SK-N-SH (cell line): ENCODE measurements at regions not wholly inside any gene's neighbourhood (a gene's known extent, or its start where the extent isn't known, plus 50 kb on each side); places are given as distances from the start of the nearest gene placed in this dataset.

Experiments
- CTCF ChIA-PET: fragments of 300-600, 350-600 bp; formaldehyde crosslinking; extraction: SDS; loops from one replicate; lab custom pipeline; 2021; lab: Yijun Ruan, JAX
- POLR2A ChIA-PET: fragments of 350-600 bp; sonication (Branson Sonifier 250); formaldehyde crosslinking; extraction: SDS; loops from one replicate; lab custom pipeline; 2020; ENCODE audit warnings: antibody characterized with exemption, inconsistent platforms; lab: Yijun Ruan, JAX
- DNase-seq: peaks from one replicate; pipeline ENCODE4 v3.0.0; 2012
- H2AFZ ChIP-seq: fragments of 200-600 bp; sonication (generic); 2 replicates; pipeline ENCODE4 v1.8.1; 2016; ENCODE audit warnings: antibody characterized with exemption, mild to moderate bottlenecking, low read depth
- H3F3A ChIP-seq: fragments of 200-600 bp; sonication (generic); replicated peaks from 2 replicates; pipeline ENCODE3; 2016; ENCODE audit warnings: antibody characterized with exemption, mild to moderate bottlenecking; ENCODE audit not compliant: insufficient read depth
- H3K27ac ChIP-seq, 2 experiments: fragments of 200-500 bp in 1 of 2; fragments of 200-600 bp in 1 of 2; sonication (Bioruptor generic) in 1 of 2; sonication (generic), shearing (Covaris generic) in 1 of 2; 2 replicates each; pipeline versions ENCODE4 v1.5.1 to v1.6.1; 2014 to 2016; ENCODE audit warnings: low read depth in 2 of 2, inconsistent platforms in 1 of 2, low read length in 1 of 2, mild to moderate bottlenecking in 1 of 2, mixed read lengths in 1 of 2
- H3K27me3 ChIP-seq: fragments of 200-600 bp; sonication (generic), shearing (Covaris generic); 2 replicates; pipeline ENCODE4 v1.6.1; 2016; ENCODE audit warnings: mixed run types; ENCODE audit not compliant: insufficient read depth
- H3K36me3 ChIP-seq, 2 experiments: fragments of 200-500 bp in 1 of 2; fragments of 200-600 bp in 1 of 2; sonication (Bioruptor generic) in 1 of 2; sonication (generic) in 1 of 2; replicated peaks in 1 of 2; 2 replicates each; pipeline versions ENCODE3 to v1.5.1; 2014 to 2016; ENCODE audit warnings: low read length in 1 of 2, mild to moderate bottlenecking in 1 of 2; ENCODE audit not compliant: insufficient read depth in 2 of 2, control insufficient read depth in 1 of 2
- H3K4me1 ChIP-seq, 2 experiments: fragments of 200-500 bp in 1 of 2; fragments of 200-600 bp in 1 of 2; sonication (Bioruptor generic) in 1 of 2; sonication (generic), shearing (Covaris generic) in 1 of 2; 2 replicates each; pipeline versions ENCODE4 v1.5.1 to v1.6.1; 2014 to 2016; ENCODE audit warnings: low read depth in 1 of 2, low read length in 1 of 2, mixed run types in 1 of 2; ENCODE audit not compliant: insufficient read depth in 2 of 2, control insufficient read depth in 1 of 2
- H3K4me2 ChIP-seq: fragments of 200-600 bp; sonication (generic), shearing (Covaris generic); 2 replicates; pipeline ENCODE4 v1.6.1; 2017; ENCODE audit warnings: mixed run types
- H3K4me3 ChIP-seq, 2 experiments: fragments of 200-500 bp in 1 of 2; fragments of 200-600 bp in 1 of 2; sonication (Bioruptor generic) in 1 of 2; sonication (generic), shearing (Covaris generic) in 1 of 2; 2 replicates each; pipeline versions ENCODE4 v1.5.1 to v1.8.1; 2014 to 2016; ENCODE audit warnings: low read depth in 2 of 2, inconsistent platforms in 1 of 2, low read length in 1 of 2, mild to moderate bottlenecking in 1 of 2, mixed read lengths in 1 of 2, moderate library complexity in 1 of 2
- H3K79me2 ChIP-seq: fragments of 200-600 bp; sonication (generic); 2 replicates; pipeline ENCODE4 v1.8.1; 2017; ENCODE audit warnings: mild to moderate bottlenecking; ENCODE audit not compliant: insufficient read depth
- H3K9ac ChIP-seq: fragments of 200-600 bp; sonication (generic); 2 replicates; pipeline ENCODE4 v1.6.1; 2017; ENCODE audit warnings: mixed run types
- H3K9me2 ChIP-seq: fragments of 200-600 bp; sonication (generic); 2 replicates; pipeline ENCODE4 v1.6.1; 2017; ENCODE audit warnings: mixed run types
- H3K9me3 ChIP-seq: fragments of 200-600 bp; sonication (generic); 2 replicates; pipeline ENCODE4 v1.6.1; 2017; ENCODE audit warnings: mixed run types, mild to moderate bottlenecking, moderate library complexity
- H4K20me1 ChIP-seq: fragments of 200-600 bp; sonication (generic); 2 replicates; pipeline ENCODE4 v1.6.1; 2017; ENCODE audit warnings: mild to moderate bottlenecking, mixed run types; ENCODE audit not compliant: insufficient read depth
- CHD2 ChIP-seq: fragments of 150-350 bp; IDR thresholded peaks from 2 replicates; pipeline ENCODE4 v1.6.1; 2018; ENCODE audit warnings: low read length; ENCODE audit not compliant: partially characterized antibody
- ELF1 ChIP-seq: IDR thresholded peaks from 2 replicates; pipeline ENCODE4 v1.4.0; 2012
- EP300 ChIP-seq, 2 experiments: IDR thresholded peaks; 2 replicates each; pipeline versions ENCODE4 v1.4.0 to v1.6.1; 2012; ENCODE audit warnings: borderline replicate concordance in 1 of 2, low read depth in 1 of 2, low read length in 1 of 2
- EZH2phosphoT487 ChIP-seq: fragments of 200-600 bp; sonication (generic); IDR thresholded peaks from 2 replicates; pipeline ENCODE4 v1.6.1; 2017; ENCODE audit warnings: low read depth, mixed run types, mild to moderate bottlenecking, antibody characterized with exemption, moderate library complexity, borderline replicate concordance
- FOSL2 ChIP-seq: IDR thresholded peaks from 2 replicates; pipeline ENCODE4 v1.4.0; 2012; ENCODE audit warnings: low read depth, mild to moderate bottlenecking, moderate library complexity, borderline replicate concordance
- FOXJ3 ChIP-seq: sonication (generic); formaldehyde crosslinking; IDR thresholded peaks from 2 replicates; pipeline ENCODE4 v1.5.1; 2020; ENCODE audit warnings: mild to moderate bottlenecking, missing genetic modification reagents
- FOXM1 ChIP-seq: IDR thresholded peaks from 2 replicates; pipeline ENCODE4 v1.4.0; 2012; ENCODE audit warnings: low read depth, mild to moderate bottlenecking
- GABPA ChIP-seq: IDR thresholded peaks from 2 replicates; pipeline ENCODE4 v1.4.0; 2012; ENCODE audit warnings: low read depth, mild to moderate bottlenecking
- GATA2 ChIP-seq: sonication (generic); formaldehyde crosslinking; IDR thresholded peaks from 2 replicates; pipeline ENCODE4 v1.5.0; 2020; ENCODE audit warnings: mild to moderate bottlenecking, missing genetic modification reagents
- IRF3 ChIP-seq: fragments of 150-350 bp; IDR thresholded peaks from 2 replicates; pipeline ENCODE4 v1.6.1; 2016; ENCODE audit warnings: mild to moderate bottlenecking, low read depth, low read length
- JUND ChIP-seq: IDR thresholded peaks from 2 replicates; pipeline ENCODE4 v1.4.0; 2012
- MAX ChIP-seq: IDR thresholded peaks from 2 replicates; pipeline ENCODE4 v1.4.0; 2012; ENCODE audit warnings: low read depth
- MEF2A ChIP-seq: IDR thresholded peaks from 2 replicates; pipeline ENCODE4 v1.4.0; 2012; ENCODE audit warnings: low read depth, borderline replicate concordance
- MXI1 ChIP-seq: IDR thresholded peaks from 2 replicates; pipeline ENCODE4 v1.6.1; 2012; ENCODE audit warnings: mild to moderate bottlenecking, low read depth, low read length, improper control_type of control experiment
- NFIC ChIP-seq: IDR thresholded peaks from 2 replicates; pipeline ENCODE4 v1.4.0; 2012; ENCODE audit warnings: borderline replicate concordance
- NRF1 ChIP-seq: IDR thresholded peaks from 2 replicates; pipeline ENCODE4 v1.6.1; 2012; ENCODE audit warnings: low read depth, mild to moderate bottlenecking, low read length
- PBX3 ChIP-seq: IDR thresholded peaks from 2 replicates; pipeline ENCODE4; 2012
- POLR2AphosphoS5 ChIP-seq: IDR thresholded peaks from 2 replicates; pipeline ENCODE4 v1.6.1; 2012; ENCODE audit warnings: low read depth, low read length
- RCOR1 ChIP-seq: fragments of 150-350 bp; IDR thresholded peaks from 2 replicates; pipeline ENCODE4 v1.6.1; 2017; ENCODE audit warnings: antibody characterized with exemption, low read length
- RFX5 ChIP-seq: IDR thresholded peaks from 2 replicates; pipeline ENCODE4 v1.6.1; 2012; ENCODE audit warnings: mild to moderate bottlenecking, improper control_type of control experiment, low read length
- SIN3A ChIP-seq: IDR thresholded peaks from 2 replicates; pipeline ENCODE4 v1.6.1; 2012; ENCODE audit warnings: low read depth, mild to moderate bottlenecking, low read length, moderate library complexity, borderline replicate concordance
- SMC3 ChIP-seq: IDR thresholded peaks from 2 replicates; pipeline ENCODE4 v1.6.1; 2012; ENCODE audit warnings: low read depth, low read length, improper control_type of control experiment
- TCF12 ChIP-seq: IDR thresholded peaks from 2 replicates; pipeline ENCODE4 v1.4.0; 2012
- TEAD4 ChIP-seq: IDR thresholded peaks from 2 replicates; pipeline ENCODE4 v1.4.0; 2012; ENCODE audit warnings: mild to moderate bottlenecking, borderline replicate concordance; ENCODE audit not compliant: insufficient read depth
- USF1 ChIP-seq: IDR thresholded peaks from 2 replicates; pipeline ENCODE4 v1.4.0; 2012; ENCODE audit warnings: low read depth, borderline replicate concordance
- YY1 ChIP-seq: IDR thresholded peaks from 2 replicates; pipeline ENCODE4 v1.4.0; 2012; ENCODE audit warnings: low read depth, mild to moderate bottlenecking
- ZBTB33 ChIP-seq: IDR thresholded peaks from 2 replicates; pipeline ENCODE4 v1.4.0; 2012; ENCODE audit warnings: low read depth, borderline replicate concordance
- WGBS: methylation state at CpG from one replicate; pipeline ENCODE4 v1.1.6; 2017; ENCODE audit warnings: low lambda C conversion rate; 5-methylcytosine and 5-hydroxymethylcytosine counted together
- TF ChIP-seq, protein P1 (sequence below): fragments of 200-600 bp; sonication (generic); IDR thresholded peaks from 2 replicates; pipeline ENCODE4 v1.6.1; 2017; ENCODE audit warnings: antibody characterized with exemption, mild to moderate bottlenecking, moderate library complexity

- H3K9me3 ChIP-seq, result no peaks in the 10 kb centered on the region
- POLR2A ChIA-PET, result no interaction called here
- no peak for DNase-seq
These were observed 220.0 kb downstream of the PCDH18 start for GRCh38 chr4:137312257-137312656.

More at GRCh38 chr4:137312257-137312656, 220.0 kb downstream of the PCDH18 start:
- H2AFZ ChIP-seq, result no peak overlapping the region
- no peak overlapping the region for H3K4me3 ChIP-seq
- TF ChIP-seq GATA2 (CRISPR knock-in tag) (no peak), SMC3 (no peak), NFIC (0 out of 2 replicates have a peak, but pooled peaks have one; percentile 57), JUND (peak; percentile 80), MAX (no peak), SIN3A (no peak), CHD2 (no peak), YY1 (no peak), MXI1 (no peak), RCOR1 (no peak), POLR2AphosphoS5 (no peak), USF1 (no peak), MEF2A (no peak), NRF1 (no peak), TEAD4 (peak; percentile 43; the same call in 1 of the 2 replicates), IRF3 (no peak), EZH2phosphoT487 (no peak), EP300 (IDR thresholded peaks at IDR 0.05; ENCODE audit: borderline replicate concordance in 1 of 2, low read depth in 1 of 2, low read length in 1 of 2) (peak in 1 of 2 experiments; percentile 49; a peak in 2 of 4 replicates), FOXM1 (no peak), RFX5 (no peak), TCF12 (peak; percentile 74), PBX3 (peak; percentile 60), GABPA (no peak), FOSL2 (peak; percentile 64; the same call in 1 of the 2 replicates), ELF1 (no peak), ZBTB33 (no peak), FOXJ3 (no peak)
- TF ChIP-seq, protein P1, sequence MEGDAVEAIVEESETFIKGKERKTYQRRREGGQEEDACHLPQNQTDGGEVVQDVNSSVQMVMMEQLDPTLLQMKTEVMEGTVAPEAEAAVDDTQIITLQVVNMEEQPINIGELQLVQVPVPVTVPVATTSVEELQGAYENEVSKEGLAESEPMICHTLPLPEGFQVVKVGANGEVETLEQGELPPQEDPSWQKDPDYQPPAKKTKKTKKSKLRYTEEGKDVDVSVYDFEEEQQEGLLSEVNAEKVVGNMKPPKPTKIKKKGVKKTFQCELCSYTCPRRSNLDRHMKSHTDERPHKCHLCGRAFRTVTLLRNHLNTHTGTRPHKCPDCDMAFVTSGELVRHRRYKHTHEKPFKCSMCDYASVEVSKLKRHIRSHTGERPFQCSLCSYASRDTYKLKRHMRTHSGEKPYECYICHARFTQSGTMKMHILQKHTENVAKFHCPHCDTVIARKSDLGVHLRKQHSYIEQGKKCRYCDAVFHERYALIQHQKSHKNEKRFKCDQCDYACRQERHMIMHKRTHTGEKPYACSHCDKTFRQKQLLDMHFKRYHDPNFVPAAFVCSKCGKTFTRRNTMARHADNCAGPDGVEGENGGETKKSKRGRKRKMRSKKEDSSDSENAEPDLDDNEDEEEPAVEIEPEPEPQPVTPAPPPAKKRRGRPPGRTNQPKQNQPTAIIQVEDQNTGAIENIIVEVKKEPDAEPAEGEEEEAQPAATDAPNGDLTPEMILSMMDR, result no peak
- 57% methylated on average over 3 of the region's 3 CpGs for WGBS
- no peaks in the 10 kb centered on the region for H3K79me2 ChIP-seq
- peaks cover 38% of the 10 kb centered on the region for H3F3A ChIP-seq
- H3K27ac ChIP-seq, result peak overlapping the region in 1 of 2 experiments; percentile 15; a peak in 1 of 4 replicates
- no peak overlapping the region for H3K9ac ChIP-seq
- peaks cover 5 to 21% of the 10 kb centered on the region in 2 experiments for H3K4me1 ChIP-seq
- H4K20me1 ChIP-seq, result no peaks in the 10 kb centered on the region
- H3K4me2 ChIP-seq, result no peak overlapping the region
- no peaks in the 10 kb centered on the region for H3K36me3 ChIP-seq
- CTCF ChIA-PET, result no interaction called here
- H3K9me2 ChIP-seq, result no peaks in the 10 kb centered on the region
- H3K27me3 ChIP-seq, result no peaks in the 10 kb centered on the region
